ENCODE measurements at regions not wholly inside any gene's neighbourhood (a gene's known extent, or its start where the extent isn't known, plus 50 kb on each side); places are given as distances from the start of the nearest gene placed in this dataset.
"Not testable (repeated sequence)": the region's sequence is repeated elsewhere in the genome, so short reads cannot be mapped to it uniquely, and the experiment has no call there.

DNA sequence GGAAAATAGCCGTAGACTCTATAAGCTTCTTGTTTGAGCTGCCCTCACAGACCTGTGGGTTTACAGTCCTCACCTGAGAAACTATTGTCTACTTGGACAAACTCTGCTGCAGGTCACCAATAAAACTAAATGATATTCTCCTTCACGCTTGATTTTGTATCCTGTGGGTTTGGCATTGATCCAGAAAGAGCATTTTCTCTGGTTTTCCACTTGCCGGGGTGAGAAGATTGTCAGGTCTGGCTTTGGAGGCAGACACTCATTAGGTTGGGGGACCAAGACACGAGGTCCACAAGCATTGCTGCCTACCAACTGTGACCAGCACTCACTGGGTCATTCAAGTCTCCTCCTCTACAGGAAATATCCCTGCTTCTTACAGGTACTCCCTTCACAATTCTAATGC is 68.5 kb downstream of the CDC14C start:
- DNase-seq, result no peak

- peak; percentile 20 to 30 for DNase-seq
Measured at GRCh38 chr7:49001610-49002033, 77.3 kb downstream of the CDC14C start.

- DNase-seq, result no peak
Measured at GRCh38 chr7:49010717-49011116, 86.4 kb downstream of the CDC14C start.

DNA sequence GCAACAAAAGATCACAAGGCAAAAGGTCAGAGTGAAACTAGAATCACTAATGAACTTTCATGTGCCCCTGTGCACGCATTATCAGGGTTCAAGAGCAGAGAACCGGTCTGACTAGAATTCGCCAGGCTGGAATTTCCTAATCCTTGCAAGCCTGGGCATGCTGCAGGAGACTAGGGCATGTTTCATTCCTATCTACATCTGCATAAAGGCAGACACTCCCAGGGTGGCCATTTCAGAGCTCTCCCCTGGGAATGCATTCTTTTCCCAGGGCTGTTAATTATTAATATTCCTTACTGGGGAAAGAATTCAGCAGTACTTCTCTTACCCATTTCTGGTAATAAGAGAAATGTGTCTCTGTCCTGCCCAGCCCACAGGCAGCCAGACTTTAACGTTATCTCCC is 90.5 kb downstream of the CDC14C start:
- no peak for DNase-seq

GRCh38 chr7:49020145-49020544 is 95.8 kb downstream of the CDC14C start:
- DNase-seq, result no peak

GRCh38 chr7:49022448-49022847 is 98.1 kb downstream of the CDC14C start:
- no peak for DNase-seq

DNA sequence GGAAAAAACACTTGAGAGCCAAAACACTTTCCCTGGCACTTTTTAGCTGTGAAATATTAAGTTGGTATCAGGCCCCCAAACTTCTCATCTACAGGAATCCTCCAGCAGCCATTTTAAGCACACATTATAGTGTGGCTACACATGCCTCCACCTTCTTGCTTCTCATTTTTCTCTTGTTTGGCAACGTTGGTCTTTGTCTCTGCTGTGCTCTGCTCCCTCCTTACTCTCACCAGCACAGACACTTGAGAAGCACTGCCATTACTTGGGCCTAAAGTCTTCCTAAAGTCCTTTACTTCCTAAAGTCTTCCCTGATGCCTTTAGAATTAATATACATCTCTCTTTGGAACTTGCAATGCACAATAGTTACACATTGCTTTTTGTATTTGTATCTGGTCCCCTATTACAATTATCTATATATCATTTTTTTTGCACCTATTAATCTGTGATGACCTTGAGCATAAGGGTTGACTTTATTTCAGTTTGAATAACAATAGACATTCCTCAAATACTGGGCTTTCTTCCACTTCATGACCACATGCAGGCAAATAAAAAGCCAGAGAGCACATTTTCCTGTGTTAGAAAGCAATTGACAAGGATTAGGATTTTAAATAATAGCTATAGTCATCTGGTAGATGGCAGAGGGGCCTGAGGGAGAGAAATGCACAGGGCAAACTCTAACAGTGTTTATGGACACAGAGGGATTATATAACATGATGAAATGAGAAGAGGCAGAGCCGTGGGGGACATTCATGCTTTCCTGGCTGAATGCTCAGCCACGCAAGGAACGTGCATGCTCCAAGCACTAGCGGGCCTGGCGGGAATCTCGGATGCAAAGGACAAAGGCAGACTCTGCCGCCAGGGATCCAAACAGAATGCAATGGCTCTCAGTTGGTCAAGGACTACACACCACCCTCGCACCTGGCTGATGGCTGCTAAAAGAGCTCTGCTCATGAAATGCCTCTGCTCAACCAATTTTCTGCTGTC is 99.3 kb downstream of the CDC14C start:
- DNase-seq, result no peak

GRCh38 chr7:49030221-49030620 is 105.9 kb downstream of the CDC14C start:
- no peak for DNase-seq

DNA sequence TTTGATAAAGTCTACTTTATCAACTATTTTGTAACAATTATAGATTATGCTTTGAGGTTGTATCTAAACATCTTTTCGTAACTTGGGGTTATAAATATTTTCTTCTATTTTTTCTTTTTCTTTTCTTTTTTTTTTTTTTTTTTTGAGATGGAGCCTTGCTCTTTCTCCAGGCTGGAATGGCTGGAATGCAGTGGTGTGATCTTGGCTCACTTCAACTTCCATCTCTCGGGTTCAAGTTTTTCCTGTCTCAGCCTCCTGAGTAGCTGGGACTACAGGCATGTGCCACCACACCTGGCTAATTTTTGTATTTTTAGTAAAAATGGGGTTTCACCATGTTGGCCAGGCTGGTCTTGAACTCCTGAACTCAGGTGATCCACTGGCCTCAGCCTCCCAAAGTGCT is 108.8 kb downstream of the CDC14C start:
- not testable (repeated sequence) for DNase-seq

DNA sequence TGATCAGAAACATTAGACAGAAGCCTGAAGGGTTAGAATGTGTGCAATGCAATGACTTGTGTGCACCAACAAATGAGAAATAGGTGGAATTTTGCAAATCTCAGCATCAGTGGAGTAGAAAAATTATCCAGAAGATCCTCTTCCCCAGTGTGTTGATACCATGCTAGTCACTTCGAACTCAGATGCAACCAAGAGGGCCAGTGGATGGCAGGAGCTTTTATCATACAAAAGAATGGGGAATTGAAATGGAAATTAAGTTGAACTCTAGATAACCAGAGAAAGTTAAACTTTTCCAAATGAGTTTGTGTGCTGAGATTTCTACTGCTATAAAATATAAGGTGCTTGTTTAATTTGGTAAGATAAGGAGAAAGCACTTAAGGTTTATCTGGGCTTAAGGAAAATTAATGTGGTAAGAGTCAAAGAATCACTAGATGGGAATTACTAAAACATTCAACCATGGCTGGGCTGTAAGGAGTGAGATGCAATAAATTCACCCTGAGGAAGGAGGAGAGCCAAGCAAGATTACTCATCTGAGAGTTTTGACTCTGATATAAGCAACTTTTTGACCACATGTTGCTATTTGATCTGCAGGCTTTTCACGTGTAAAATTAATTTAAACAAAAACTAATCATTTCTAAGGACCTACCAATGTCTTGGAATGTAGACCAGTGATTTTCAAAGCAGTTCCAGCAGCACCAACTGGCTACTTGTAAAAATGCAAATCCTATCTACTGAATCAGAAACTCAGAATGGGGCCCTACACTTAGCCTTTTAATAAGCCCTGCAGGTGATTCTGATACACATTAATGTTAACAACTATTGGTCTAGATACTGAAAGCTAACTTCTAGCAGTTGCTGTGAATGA is 113.2 kb downstream of the CDC14C start:
- DNase-seq, result no peak

DNA sequence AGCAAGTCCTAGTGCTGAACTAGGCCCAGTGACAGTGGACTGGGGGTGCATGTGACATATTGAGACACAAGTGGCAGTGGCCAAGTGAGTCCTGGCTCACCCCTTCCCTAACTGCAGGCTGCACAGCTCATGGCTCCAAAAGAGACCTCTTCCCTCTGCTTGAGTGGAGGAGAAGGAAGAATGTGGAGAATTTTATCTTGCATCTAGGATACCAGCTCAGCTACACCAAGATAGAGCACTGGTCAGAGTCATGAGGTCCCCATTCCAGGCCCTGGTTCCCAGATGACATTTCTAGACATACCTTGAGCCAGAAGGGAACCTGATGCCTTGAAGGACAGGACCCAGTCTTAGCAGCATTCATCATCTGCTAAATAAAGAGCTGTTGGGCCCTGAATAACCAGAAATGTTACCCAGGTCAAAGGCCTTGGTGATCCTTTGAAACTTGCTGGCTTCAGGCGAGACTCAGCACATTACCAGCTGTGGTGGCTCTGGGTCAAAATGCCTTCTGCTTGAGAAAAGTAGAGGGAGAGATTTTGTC is 114.5 kb downstream of the CDC14C start:
- no peak for DNase-seq

GRCh38 chr7:49060743-49061142 is 136.4 kb downstream of the CDC14C start:
- no peak for DNase-seq

DNA sequence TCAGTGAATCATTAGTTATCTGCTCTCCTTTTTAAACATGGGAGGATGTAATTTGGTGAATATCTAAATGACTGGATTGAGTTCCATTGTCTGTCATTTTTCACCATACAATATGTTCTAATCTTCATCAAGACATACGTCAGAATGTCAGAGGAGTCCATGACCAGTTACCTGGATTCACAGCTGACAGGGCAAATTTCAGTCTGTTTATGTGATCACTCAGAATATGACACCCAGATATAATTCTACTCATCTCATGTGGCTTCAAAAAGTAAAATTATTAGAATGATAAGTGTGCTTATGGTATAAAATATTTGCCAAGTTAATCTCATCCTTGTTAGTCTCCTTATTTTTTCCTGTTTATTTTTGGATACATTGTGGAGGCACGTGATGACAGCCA is 150.2 kb downstream of the CDC14C start:
- DNase-seq, result no peak

GRCh38 chr7:49080896-49081475 is 156.6 kb downstream of the CDC14C start:
- no peak for DNase-seq

DNA sequence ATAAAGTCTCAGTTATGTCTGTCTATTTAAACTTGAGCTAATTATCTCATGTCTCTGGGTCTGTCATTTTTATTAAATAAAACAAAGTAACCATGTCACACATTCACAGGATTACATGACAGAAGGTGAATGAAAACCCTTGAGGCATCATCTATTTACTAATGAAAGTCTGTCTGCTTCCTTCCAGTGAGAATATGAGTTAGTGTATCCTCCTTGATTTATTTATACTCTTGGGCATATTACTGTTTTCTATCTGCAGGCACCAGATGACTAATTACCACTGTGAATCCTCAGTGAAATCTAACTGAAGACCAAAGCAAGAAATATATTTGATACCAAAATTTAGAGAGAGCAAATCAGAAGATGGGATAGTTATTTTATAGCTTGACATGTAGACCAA is 163.7 kb downstream of the CDC14C start:
- DNase-seq, result no peak

- DNase-seq, result no peak
Measured at GRCh38 chr7:49089717-49090116, 165.4 kb downstream of the CDC14C start.

DNA sequence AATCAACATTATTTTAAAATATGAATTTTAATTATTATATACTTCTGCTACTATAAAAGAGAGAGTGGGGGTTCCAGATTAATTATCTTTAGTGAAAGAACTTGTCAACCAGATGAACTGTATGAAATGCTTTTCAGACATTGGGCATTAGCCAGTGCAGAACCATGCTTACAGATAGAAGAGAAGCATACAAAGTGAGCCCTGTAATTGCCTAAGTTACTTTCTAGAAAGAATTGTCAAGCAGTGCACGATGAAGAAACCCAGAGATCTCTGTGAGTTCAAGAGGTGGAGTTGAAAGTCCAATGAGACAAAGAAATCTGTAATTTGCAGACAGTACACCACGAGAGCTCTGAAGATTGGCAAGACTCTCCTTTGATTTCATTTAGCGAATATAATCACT is 166.7 kb downstream of the CDC14C start:
- no peak for DNase-seq

DNA sequence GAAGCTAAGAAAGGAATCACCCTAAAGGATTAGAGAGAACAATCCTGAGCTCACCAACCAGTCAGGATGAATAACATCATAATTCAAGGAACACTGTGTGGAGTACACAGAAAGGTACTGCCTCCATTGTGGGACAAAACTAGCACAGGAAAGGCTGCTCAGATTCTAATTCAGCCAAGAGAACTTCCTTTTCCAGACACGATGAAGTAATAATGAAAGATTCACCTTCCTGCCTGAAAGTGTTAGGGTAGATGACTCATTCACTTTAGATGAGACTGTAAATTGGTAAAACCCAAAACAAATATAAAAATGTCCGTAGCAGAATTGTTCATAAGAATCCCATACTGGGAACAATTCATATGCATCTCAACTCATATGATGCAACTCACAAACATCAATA is 167.2 kb downstream of the CDC14C start:
- DNase-seq, result no peak

DNA sequence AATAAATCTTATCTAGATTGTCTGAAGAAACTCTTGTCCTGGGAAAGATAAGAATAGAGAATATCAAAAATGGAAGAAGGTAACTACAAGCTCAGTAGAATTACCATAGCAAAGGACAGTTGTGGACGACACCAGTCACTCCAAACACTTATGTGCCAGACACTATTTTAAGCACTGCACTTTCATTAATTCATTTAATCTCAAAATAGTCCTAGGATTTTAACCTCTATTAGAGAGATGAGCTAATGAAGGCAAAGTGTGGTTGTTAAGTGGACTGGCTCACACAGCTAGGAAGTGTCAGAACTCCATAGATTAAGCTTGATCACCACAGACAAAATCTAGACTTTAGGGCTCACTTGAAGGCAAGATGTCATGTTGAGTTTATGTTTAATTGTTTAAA is 168.9 kb downstream of the CDC14C start:
- DNase-seq, result no peak

- no peak for DNase-seq
Measured at GRCh38 chr7:49094866-49095265, 170.5 kb downstream of the CDC14C start.

DNA sequence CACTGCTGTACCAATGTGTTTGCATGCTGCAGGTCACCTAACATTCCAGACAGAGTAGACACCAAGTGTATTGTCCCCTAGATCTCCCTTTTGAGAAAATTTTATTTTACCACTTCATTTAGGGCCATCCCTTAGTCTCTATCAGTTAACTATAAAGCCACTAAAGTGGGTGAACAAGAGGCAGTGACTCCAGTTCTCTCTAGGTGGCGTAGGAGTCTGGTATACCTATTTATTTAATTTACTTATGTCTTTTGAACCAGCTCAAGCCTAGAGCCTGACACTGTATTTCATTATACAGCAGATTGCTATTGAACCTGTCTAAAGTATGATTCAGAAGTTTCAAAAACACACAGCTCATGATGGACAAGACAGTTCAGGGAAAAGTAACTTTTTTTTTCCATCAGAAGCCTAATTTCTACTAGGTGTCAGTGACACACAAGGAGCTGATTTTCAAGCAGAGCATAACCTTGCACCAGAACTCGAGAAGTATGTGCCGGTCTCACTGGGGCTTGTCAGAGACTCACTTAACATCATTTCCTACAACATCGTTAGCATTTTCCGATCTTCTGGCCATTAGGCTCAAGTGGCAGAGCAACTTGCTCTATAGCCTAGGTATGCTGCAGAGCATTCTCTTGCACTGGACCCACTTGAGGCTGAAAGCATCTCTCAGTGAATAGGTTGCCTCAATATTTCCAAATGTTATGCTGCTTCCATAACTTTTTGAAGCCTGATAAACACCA is 175.4 kb downstream of the CDC14C start:
- no peak for DNase-seq
